Fibroblast of the conjunctiva (primary cell): ENCODE measurements at regions not wholly inside any gene's neighbourhood (a gene's known extent, or its start where the extent isn't known, plus 50 kb on each side); places are given as distances from the start of the nearest gene placed in this dataset.
A peak's percentile ranks its signal among the peaks of the same experiment; 100 is the strongest.

Experiments used
- DNase-seq: peaks from one replicate; pipeline ENCODE4 v3.0.0-alpha.2; 2010; ENCODE audit warnings: low read depth

GRCh38 chr20:40738976-40739375 lies 49.9 kb upstream of the MAFB start:
- DNase-seq, result no peak

- DNase-seq, result no peak
Measured at GRCh38 chr20:40739841-40740240, 50.8 kb upstream of the MAFB start.

- DNase-seq, result no peak
Measured at GRCh38 chr20:40741507-40742106, 52.6 kb upstream of the MAFB start.

- no peak for DNase-seq
Measured at GRCh38 chr20:40743141-40743775, 54.2 kb upstream of the MAFB start.

- no peak for DNase-seq
Measured at GRCh38 chr20:40744072-40744817, 55.2 kb upstream of the MAFB start.

GRCh38 chr20:40744818-40745175 lies 55.8 kb upstream of the MAFB start:
- no peak for DNase-seq

GRCh38 chr20:40746251-40746650 lies 57.2 kb upstream of the MAFB start:
- DNase-seq, result no peak

- DNase-seq, result no peak
Measured at GRCh38 chr20:40748182-40748581, 59.1 kb upstream of the MAFB start.

GRCh38 chr20:40749985-40750506 lies 61.0 kb upstream of the MAFB start:
- no peak for DNase-seq

GRCh38 chr20:40750541-40751035 lies 61.6 kb upstream of the MAFB start:
- DNase-seq, result no peak

- no peak for DNase-seq
Measured at GRCh38 chr20:40753472-40753871, 64.4 kb upstream of the MAFB start.

- no peak for DNase-seq
Measured at GRCh38 chr20:40754339-40754943, 65.4 kb upstream of the MAFB start.

- DNase-seq, result no peak
Measured at GRCh38 chr20:40757087-40757486, 68.1 kb upstream of the MAFB start.

- no peak for DNase-seq
Measured at GRCh38 chr20:40758790-40759189, 69.8 kb upstream of the MAFB start.

GRCh38 chr20:40760399-40760798 lies 71.4 kb upstream of the MAFB start:
- no peak for DNase-seq

GRCh38 chr20:40763646-40764295 lies 74.7 kb upstream of the MAFB start:
- peak; percentile 23 for DNase-seq

- no peak for DNase-seq
Measured at GRCh38 chr20:40765814-40766480, 76.9 kb upstream of the MAFB start.

- no peak for DNase-seq
Measured at GRCh38 chr20:40766790-40767614, 78.0 kb upstream of the MAFB start.

- no peak for DNase-seq
Measured at GRCh38 chr20:40767615-40767924, 78.5 kb upstream of the MAFB start.

GRCh38 chr20:40768105-40768504 lies 79.1 kb upstream of the MAFB start:
- DNase-seq, result no peak
